ENCODE measurements at regions not wholly inside any gene's neighbourhood (a gene's known extent, or its start where the extent isn't known, plus 50 kb on each side); places are given as distances from the start of the nearest gene placed in this dataset.

GRCh38 chr15:92553317-92553716, 102.3 kb downstream of the FAM174B start:
- dilution Hi-C loops (cut with HindIII; ENCODE audit: low sequenced_read_pairs, unreplicated experiment) = no loop called here
- ATAC-seq (ENCODE audit: low read depth) (no peak), DNase-seq (no peak)
- no peak overlapping the region for H2BK120ac ChIP-seq (ENCODE audit: low read depth, low read length)
- no peaks in the 10 kb centered on the region for H3K27me3 ChIP-seq (ENCODE audit: control insufficient read depth, insufficient read depth, low read length)
- no peak overlapping the region for H3K4ac ChIP-seq (ENCODE audit: low read depth, low read length)
- no CpG with 5 or more reads among the region's 1 CpG for WGBS, 2 experiments (ENCODE audit: extremely low coverage in 2 of 2, insufficient read length in 1 of 2)
- no TSS peak for BruUV-seq (replicated peaks)
- H3K4me2 ChIP-seq (ENCODE audit: low read depth, low read length) = no peak overlapping the region
- H2AK5ac ChIP-seq (ENCODE audit: low read depth, low read length) = no peak overlapping the region
- H4K91ac ChIP-seq (ENCODE audit: insufficient read depth, low read depth, low read length) = no peak overlapping the region
- CTCF ChIA-PET = no interaction called here
- H3K79me1 ChIP-seq (ENCODE audit: low read depth in 1 of 2, low read length in 2 of 2) = no peaks in the 10 kb centered on the region
- H3K9me1 ChIP-seq (ENCODE audit: insufficient read depth, low read length) = no peaks in the 10 kb centered on the region
- no peak overlapping the region for H4K5ac ChIP-seq (ENCODE audit: low read depth, low read length)
- H3K56ac ChIP-seq (ENCODE audit: extremely low read depth, insufficient read depth, low read length) = no peak overlapping the region
- H2BK20ac ChIP-seq (ENCODE audit: low read depth, low read length) = no peak overlapping the region
- H2AFZ ChIP-seq (replicated peaks; ENCODE audit: low read length, poor library complexity) = no peak overlapping the region
- TF ChIP-seq BHLHE40 (IDR thresholded peaks at IDR 0.05; ENCODE audit: low read depth, low read length) (no peak), RCOR1 (IDR thresholded peaks at IDR 0.05; ENCODE audit: insufficient replicate concordance, low read length) (no peak), NFE2L2 (IDR thresholded peaks at IDR 0.05; ENCODE audit: low read depth, low read length) (no peak), ELK1 (IDR thresholded peaks at IDR 0.05; ENCODE audit: borderline replicate concordance, low read depth, low read length) (no peak), SMC3 (IDR thresholded peaks at IDR 0.05; ENCODE audit: low read depth, low read length) (no peak), MAFK (IDR thresholded peaks at IDR 0.05; ENCODE audit: low read depth, low read length) (no peak), USF2 (IDR thresholded peaks at IDR 0.05; ENCODE audit: low read depth, low read length) (no peak), MAZ (IDR thresholded peaks at IDR 0.05; ENCODE audit: borderline replicate concordance, low read depth, low read length) (no peak), CTCF (conservative IDR thresholded peaks at IDR 0.05; ENCODE audit: low read depth, low read length) (no peak), RFX5 (IDR thresholded peaks at IDR 0.05; ENCODE audit: low read depth, low read length) (no peak), CHD1 (IDR thresholded peaks at IDR 0.05; ENCODE audit: low read depth, low read length) (no peak), FOS (IDR thresholded peaks at IDR 0.05; ENCODE audit: low read depth, low read length) (no peak), MXI1 (IDR thresholded peaks at IDR 0.05; ENCODE audit: borderline replicate concordance, low read depth, low read length) (no peak), CEBPB (IDR thresholded peaks at IDR 0.05; ENCODE audit: low read depth, low read length) (no peak), POLR2A (IDR thresholded peaks at IDR 0.05; ENCODE audit: low read depth, low read length) (no peak), RAD21 (IDR thresholded peaks at IDR 0.05; ENCODE audit: low read length) (no peak)
- intact Hi-C loops (cut with micrococcal nuclease) = loop anchor here (5.0 kb wide), 1 partner anchor 1819 kb away; no protein-coding TSS in a partner anchor
- H3K23ac ChIP-seq (ENCODE audit: low read depth, low read length) = no peak overlapping the region
- no peak overlapping the region for H4K8ac ChIP-seq (ENCODE audit: low read depth in 2 of 2, low read length in 2 of 2)
- H2AK9ac ChIP-seq (replicated peaks; ENCODE audit: low read depth, low read length, poor library complexity) = no peak overlapping the region
- H3K9me3 ChIP-seq (ENCODE audit: control insufficient read depth, insufficient read depth, low read length) = no peaks in the 10 kb centered on the region
- no peak overlapping the region for H2BK5ac ChIP-seq (ENCODE audit: low read depth, low read length, poor library complexity, severe bottlenecking)
- no peak overlapping the region for H3K14ac ChIP-seq (replicated peaks; ENCODE audit: low read depth, low read length)
- no peak overlapping the region for H3K18ac ChIP-seq (ENCODE audit: low read depth, low read length)
- H3K4me3 ChIP-seq (ENCODE audit: insufficient read depth, low read depth, low read length) = no peak overlapping the region
- in situ Hi-C loops (cut with MboI; ENCODE audit: low sequenced_read_pairs) = no loop called here
- H3K4me1 ChIP-seq (ENCODE audit: control insufficient read depth, insufficient read depth, low read length) = no peaks in the 10 kb centered on the region
- POLR2A ChIA-PET (ENCODE audit: unreplicated experiment) = no interaction called here
- no peaks in the 10 kb centered on the region for H3K36me3 ChIP-seq (ENCODE audit: control insufficient read depth, insufficient read depth, low read length)
- no peaks in the 10 kb centered on the region for H4K20me1 ChIP-seq (ENCODE audit: insufficient read depth, low read length)
- no peak overlapping the region for H3K27ac ChIP-seq (ENCODE audit: insufficient read depth, low read length)
- H2BK15ac ChIP-seq (ENCODE audit: low read depth, low read length) = no peak overlapping the region
- H3K9ac ChIP-seq (ENCODE audit: low read depth, low read length) = no peak overlapping the region

Data from IMR-90 (cell line).